Smooth muscle cell (in vitro differentiated cells): ENCODE measurements at regions not wholly inside any gene's neighbourhood (a gene's known extent, or its start where the extent isn't known, plus 50 kb on each side); places are given as distances from the start of the nearest gene placed in this dataset.

ENCODE experiments used
- DNase-seq: peaks from one replicate; lab custom pipeline; 2025; ENCODE audit not compliant: unreplicated experiment; lab: John Stamatoyannopoulos, UW
- H2AFZ ChIP-seq: fragments of 200-600 bp; sonication (generic); 2 replicates; pipeline ENCODE4 v1.6.0; 2016; ENCODE audit warnings: antibody characterized with exemption, low read depth, mild to moderate bottlenecking
- H3F3A ChIP-seq: fragments of 200-600 bp; sonication (generic); 2 replicates; pipeline ENCODE4 v1.6.0; 2017; ENCODE audit warnings: antibody characterized with exemption, low read depth
- H3K27ac ChIP-seq: fragments of 200-600 bp; sonication (generic); 2 replicates; pipeline ENCODE4 v1.5.1; 2016; ENCODE audit warnings: low read depth, mild to moderate bottlenecking
- H3K27me3 ChIP-seq: fragments of 200-600 bp; sonication (generic); 2 replicates; pipeline ENCODE4 v1.6.1; 2016; ENCODE audit warnings: low read depth, mild to moderate bottlenecking
- H3K36me3 ChIP-seq: fragments of 200-600 bp; sonication (generic); 2 replicates; pipeline ENCODE4 v1.5.1; 2016; ENCODE audit warnings: low read depth
- H3K4me1 ChIP-seq: fragments of 200-600 bp; sonication (generic); 2 replicates; pipeline ENCODE4 v1.5.1; 2016; ENCODE audit warnings: low read depth
- H3K4me2 ChIP-seq: fragments of 200-600 bp; sonication (generic); 2 replicates; pipeline ENCODE4 v1.6.0; 2016; ENCODE audit warnings: mild to moderate bottlenecking
- H3K4me3 ChIP-seq: fragments of 200-600 bp; sonication (generic); 2 replicates; pipeline ENCODE4 v1.5.1; 2016; ENCODE audit warnings: mild to moderate bottlenecking
- H3K79me2 ChIP-seq: fragments of 200-600 bp; sonication (generic); 2 replicates; pipeline ENCODE4 v1.6.0; 2016; ENCODE audit warnings: low read depth, mild to moderate bottlenecking
- H3K9ac ChIP-seq: fragments of 200-600 bp; sonication (generic); 2 replicates; pipeline ENCODE4 v1.6.0; 2016; ENCODE audit warnings: low read depth
- H3K9me3 ChIP-seq: fragments of 200-600 bp; sonication (generic); replicated peaks from 2 replicates; pipeline ENCODE4 v1.5.1; 2016; ENCODE audit warnings: low read depth
- H4K20me1 ChIP-seq: fragments of 200-600 bp; sonication (generic); 2 replicates; pipeline ENCODE4 v1.6.0; 2016; ENCODE audit warnings: low read depth
- WGBS: methylation state at CpG from one replicate; pipeline ENCODE4 v1.1.7; 2016; ENCODE audit warnings: low lambda C conversion rate; 5-methylcytosine and 5-hydroxymethylcytosine counted together
- TF ChIP-seq, protein P1 (sequence below): fragments of 200-600 bp; sonication (generic); IDR thresholded peaks from 2 replicates; pipeline ENCODE4 v1.5.1; 2017; ENCODE audit warnings: borderline replicate concordance, mild to moderate bottlenecking, antibody characterized with exemption; ENCODE audit not compliant: insufficient read depth, poor library complexity, severe bottlenecking

DNA sequence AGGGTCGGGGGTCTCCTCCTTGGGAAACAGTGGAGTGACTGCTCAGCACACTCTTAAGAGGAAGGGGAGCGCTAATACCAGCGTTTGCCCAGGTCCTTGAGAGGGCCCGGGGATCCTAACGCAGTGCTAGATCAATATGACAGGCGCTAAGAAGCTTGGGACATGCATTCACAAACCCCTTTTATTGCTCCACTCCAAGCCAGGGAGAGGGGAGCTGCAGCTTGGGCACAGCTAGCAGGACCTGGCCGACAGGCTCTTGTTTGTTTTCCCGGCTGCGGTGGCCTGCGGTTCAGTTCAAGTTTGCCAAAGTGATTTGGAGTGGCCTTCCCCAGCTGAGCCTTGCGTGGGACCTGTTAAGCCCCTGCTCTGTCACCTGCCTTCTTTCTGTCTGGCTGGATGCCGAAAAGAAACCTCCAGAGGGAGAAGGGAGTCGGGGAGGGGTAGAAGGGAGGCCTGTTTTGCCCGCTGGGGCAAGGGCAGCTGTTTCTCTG lies 152.1 kb downstream of the GLI2 start:
- H3K4me3 ChIP-seq = no peak overlapping the region
- no peak overlapping the region for H2AFZ ChIP-seq
- no peaks in the 10 kb centered on the region for H3K9me3 ChIP-seq
- H3K36me3 ChIP-seq = no peaks in the 10 kb centered on the region
- 94% methylated on average over 14 of the region's 14 CpGs for WGBS
- DNase-seq = no peak
- no peak overlapping the region for H3K9ac ChIP-seq
- H4K20me1 ChIP-seq = peaks cover 87% of the 10 kb centered on the region
- peaks cover 22% of the 10 kb centered on the region for H3K4me1 ChIP-seq
- H3K27ac ChIP-seq = no peak overlapping the region
- H3K79me2 ChIP-seq = peaks cover 58% of the 10 kb centered on the region
- TF ChIP-seq, protein P1, sequence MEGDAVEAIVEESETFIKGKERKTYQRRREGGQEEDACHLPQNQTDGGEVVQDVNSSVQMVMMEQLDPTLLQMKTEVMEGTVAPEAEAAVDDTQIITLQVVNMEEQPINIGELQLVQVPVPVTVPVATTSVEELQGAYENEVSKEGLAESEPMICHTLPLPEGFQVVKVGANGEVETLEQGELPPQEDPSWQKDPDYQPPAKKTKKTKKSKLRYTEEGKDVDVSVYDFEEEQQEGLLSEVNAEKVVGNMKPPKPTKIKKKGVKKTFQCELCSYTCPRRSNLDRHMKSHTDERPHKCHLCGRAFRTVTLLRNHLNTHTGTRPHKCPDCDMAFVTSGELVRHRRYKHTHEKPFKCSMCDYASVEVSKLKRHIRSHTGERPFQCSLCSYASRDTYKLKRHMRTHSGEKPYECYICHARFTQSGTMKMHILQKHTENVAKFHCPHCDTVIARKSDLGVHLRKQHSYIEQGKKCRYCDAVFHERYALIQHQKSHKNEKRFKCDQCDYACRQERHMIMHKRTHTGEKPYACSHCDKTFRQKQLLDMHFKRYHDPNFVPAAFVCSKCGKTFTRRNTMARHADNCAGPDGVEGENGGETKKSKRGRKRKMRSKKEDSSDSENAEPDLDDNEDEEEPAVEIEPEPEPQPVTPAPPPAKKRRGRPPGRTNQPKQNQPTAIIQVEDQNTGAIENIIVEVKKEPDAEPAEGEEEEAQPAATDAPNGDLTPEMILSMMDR = no peak
- H3K27me3 ChIP-seq = no peaks in the 10 kb centered on the region
- peaks cover 4% of the 10 kb centered on the region for H3F3A ChIP-seq
- H3K4me2 ChIP-seq = no peak overlapping the region

DNA sequence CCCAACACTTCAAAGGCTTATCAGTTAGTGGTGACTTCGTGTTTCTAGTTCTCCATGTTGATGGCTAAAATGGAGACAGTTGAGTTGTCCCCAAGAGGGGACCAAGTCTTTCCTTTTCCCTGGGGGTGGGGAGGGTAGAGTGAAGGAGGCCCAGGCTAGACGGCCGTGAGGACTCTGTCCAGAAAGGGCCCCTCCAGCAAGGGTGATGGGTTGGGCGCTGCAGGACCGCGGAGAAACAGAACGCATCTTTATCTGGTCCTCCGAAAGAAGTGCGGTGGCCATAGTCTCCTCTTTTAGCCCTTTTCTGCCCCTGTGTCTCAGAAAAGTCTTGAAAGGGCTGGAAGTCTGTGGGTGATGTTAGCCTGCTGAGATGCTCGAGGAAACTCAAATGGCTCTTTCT lies 153.2 kb downstream of the GLI2 start:
- Histone ChIP-seq H3K4me3 (no peak overlapping the region), H2AFZ (no peak overlapping the region), H3K36me3 (no peaks in the 10 kb centered on the region), H3K9ac (no peak overlapping the region), H3K79me2 (peaks cover 48% of the 10 kb centered on the region), H3K4me1 (peaks cover 31% of the 10 kb centered on the region), H3K27me3 (no peaks in the 10 kb centered on the region), H3K9me3 (no peaks in the 10 kb centered on the region), H4K20me1 (peaks cover 82% of the 10 kb centered on the region), H3K27ac (no peak overlapping the region), H3F3A (peaks cover 8% of the 10 kb centered on the region), H3K4me2 (no peak overlapping the region)
- 93% methylated on average over 10 of the region's 10 CpGs for WGBS
- DNase-seq = no peak
- TF ChIP-seq, protein P1 = no peak

- DNase-seq = no peak
- WGBS = 97% methylated on average over 3 of the region's 3 CpGs
- no peak overlapping the region for H3K4me3 ChIP-seq
- no peak overlapping the region for H3K27ac ChIP-seq
- TF ChIP-seq, protein P1 = no peak
- H2AFZ ChIP-seq = no peak overlapping the region
- no peak overlapping the region for H3K9ac ChIP-seq
- peaks cover 10% of the 10 kb centered on the region for H3F3A ChIP-seq
- H3K4me2 ChIP-seq = no peak overlapping the region
- peaks cover 42% of the 10 kb centered on the region for H3K79me2 ChIP-seq
- H3K9me3 ChIP-seq = no peaks in the 10 kb centered on the region
- H4K20me1 ChIP-seq = peaks cover 82% of the 10 kb centered on the region
- H3K36me3 ChIP-seq = no peaks in the 10 kb centered on the region
- no peaks in the 10 kb centered on the region for H3K27me3 ChIP-seq
- H3K4me1 ChIP-seq = peaks cover 42% of the 10 kb centered on the region
Measured at GRCh38 chr2:120889936-120890335, 154.3 kb downstream of the GLI2 start.
